Mammary epithelial cell (primary cell): ENCODE measurements at regions not wholly inside any gene's neighbourhood (a gene's known extent, or its start where the extent isn't known, plus 50 kb on each side); places are given as distances from the start of the nearest gene placed in this dataset.
"Not testable (repeated sequence)": the region's sequence is repeated elsewhere in the genome, so short reads cannot be mapped to it uniquely, and the experiment has no call there.

ENCODE experiments used
- CTCF ChIP-seq, 2 donors: IDR thresholded peaks in 1 of 2; conservative IDR thresholded peaks in 1 of 2; 2 replicates each; pipeline ENCODE4 v1.5.1; 2011 to 2012; ENCODE audit warnings: inconsistent platforms in 2 of 2, low read length in 2 of 2, mild to moderate bottlenecking in 2 of 2, control low read depth in 1 of 2, low read depth in 1 of 2; ENCODE audit not compliant: insufficient read depth in 1 of 2; ENCODE audit errors: extremely low read depth in 1 of 2
- EZH2 ChIP-seq: IDR thresholded peaks from 2 replicates; pipeline ENCODE4 v1.6.1; 2012; ENCODE audit warnings: low read length, inconsistent platforms, borderline replicate concordance

- not testable (repeated sequence) for TF ChIP-seq CTCF (conservative IDR thresholded peaks at IDR 0.05 in 1 of 2, IDR thresholded peaks at IDR 0.05 in 1 of 2; ENCODE audit: extremely low read depth in 1 of 2, insufficient read depth in 1 of 2, low read depth in 1 of 2, low read length in 2 of 2); EZH2
Measured at GRCh38 chr16:29136046-29136696, 151.3 kb downstream of the LAT start.
